ENCODE measurements at regions not wholly inside any gene's neighbourhood (a gene's known extent, or its start where the extent isn't known, plus 50 kb on each side); places are given as distances from the start of the nearest gene placed in this dataset.
"Not testable (repeated sequence)": the region's sequence is repeated elsewhere in the genome, so short reads cannot be mapped to it uniquely, and the experiment has no call there.

DNA sequence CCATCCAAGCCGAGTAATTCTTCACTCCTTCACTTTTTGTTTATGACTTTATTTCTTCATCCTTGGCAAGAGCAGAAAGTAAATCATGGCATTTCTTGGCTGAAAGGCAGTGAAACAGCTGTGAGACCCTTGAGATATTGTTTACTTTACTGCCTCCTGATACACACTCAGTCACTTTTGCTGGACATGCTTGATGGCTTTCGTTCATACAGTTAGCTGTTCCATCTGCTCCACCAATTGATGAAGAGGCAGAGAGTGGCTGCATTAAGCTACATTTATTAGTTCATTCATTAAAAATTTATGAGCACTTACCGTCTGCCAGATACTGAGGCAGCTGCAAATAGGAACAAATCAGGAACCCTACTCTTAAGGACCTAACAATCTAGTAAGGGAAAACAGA, 184.4 kb upstream of the OR13F1 start:
- ATAC-seq (no peak), DNase-seq (no peak)
- intact Hi-C loops (cut with DNase I, micrococcal nuclease), result no loop called here

DNA sequence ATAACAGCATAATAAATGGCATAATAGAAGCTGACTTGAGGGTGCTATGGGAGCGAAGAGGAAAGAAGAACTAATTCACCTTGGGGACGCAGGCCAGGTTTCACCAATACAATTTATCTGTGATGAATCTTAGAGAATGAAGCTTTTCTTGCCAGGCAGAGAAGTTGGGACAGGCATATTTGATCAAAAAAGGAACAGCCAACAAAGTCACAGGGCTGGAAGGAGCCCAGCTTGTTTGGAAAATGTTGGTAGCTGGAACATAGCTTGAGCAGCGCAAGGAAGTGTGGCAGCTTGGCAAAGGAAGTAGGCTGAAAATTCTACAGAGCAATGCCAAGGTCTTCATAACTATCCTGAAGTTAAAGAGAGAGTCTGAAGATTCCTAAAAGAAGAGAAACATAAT, 181.5 kb upstream of the OR13F1 start:
- ATAC-seq (no peak), DNase-seq (no peak)
- intact Hi-C loops (cut with DNase I, micrococcal nuclease), result no loop called here

DNA sequence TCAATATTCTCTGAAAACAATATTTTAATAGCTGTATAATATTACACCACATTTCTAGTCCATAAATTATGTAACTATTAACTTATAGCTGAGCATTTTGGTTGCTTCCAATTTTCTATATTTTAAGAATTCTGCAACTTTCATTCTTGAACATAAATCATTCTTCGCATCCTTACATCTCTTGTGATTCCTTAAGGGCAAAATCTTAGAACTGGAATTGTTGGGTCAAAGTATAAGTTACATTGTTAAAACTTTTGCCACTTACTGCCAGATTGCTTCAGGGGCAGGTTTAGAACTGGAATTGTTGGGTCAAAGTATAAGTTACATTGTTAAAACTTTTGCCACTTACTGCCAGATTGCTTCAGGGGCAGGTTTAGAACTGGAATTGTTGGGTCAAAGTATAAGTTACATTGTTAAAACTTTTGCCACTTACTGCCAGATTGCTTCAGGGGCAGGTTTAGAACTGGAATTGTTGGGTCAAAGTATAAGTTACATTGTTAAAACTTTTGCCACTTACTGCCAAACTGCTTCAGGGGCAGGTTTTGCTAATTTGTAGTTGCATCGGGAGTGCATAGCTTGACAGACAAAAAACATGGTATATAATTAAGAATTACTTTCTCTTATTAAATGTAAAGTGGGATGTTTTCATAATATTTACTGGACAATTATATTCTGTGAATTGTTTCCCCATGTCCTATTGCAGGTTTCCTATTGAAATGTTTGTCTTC, 179.9 kb upstream of the OR13F1 start:
- peak; percentile 82 for ATAC-seq
- DNase-seq; intact Hi-C loops (cut with DNase I, micrococcal nuclease): not testable (repeated sequence)

DNA sequence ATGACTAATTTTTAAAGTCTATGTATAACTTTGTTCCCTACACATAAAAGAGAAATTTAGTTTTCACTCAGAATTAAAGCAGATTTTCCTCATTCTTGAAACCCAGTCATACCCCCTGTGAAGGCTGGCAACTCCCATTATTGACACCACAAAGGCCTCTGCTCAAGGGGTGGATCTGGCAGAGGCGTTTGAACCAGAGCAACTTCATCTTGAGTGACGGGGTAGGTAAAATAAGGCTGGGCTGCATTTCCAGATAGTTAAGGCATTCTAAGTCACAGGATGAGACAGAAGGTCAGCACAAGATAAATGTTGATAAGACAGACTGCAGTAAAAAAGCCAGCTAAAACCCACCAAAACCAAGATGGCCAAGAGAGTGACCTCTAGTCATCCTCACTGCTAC, 177.2 kb upstream of the OR13F1 start:
- no peak for ATAC-seq
- intact Hi-C loops (cut with DNase I, micrococcal nuclease), result no loop called here

DNA sequence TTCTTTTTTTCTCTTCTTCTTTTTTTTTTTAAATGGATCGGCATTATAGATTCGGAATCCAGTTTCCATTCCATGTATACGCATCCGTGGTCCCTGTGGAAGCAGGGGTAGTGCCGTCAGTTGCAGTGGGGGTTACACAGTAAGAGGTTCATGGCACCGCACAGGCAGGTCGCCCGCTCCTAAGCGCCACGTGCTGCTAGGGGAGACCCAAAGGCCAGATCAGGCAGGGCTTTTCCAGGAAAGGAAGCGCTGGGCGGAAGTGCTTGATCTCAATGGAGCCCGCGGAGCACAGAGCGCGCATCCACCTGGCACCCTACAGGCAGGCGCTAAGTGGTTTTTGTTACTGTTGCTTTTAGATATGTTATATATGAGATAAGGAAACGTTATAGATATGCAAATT, 174.8 kb upstream of the OR13F1 start:
- DNase-seq (no peak), ATAC-seq (no peak)
- intact Hi-C loops (cut with DNase I, micrococcal nuclease), result no loop called here

More for the DNA sequence above, 177.2 kb upstream of the OR13F1 start:
- DNase-seq, result no peak

DNA sequence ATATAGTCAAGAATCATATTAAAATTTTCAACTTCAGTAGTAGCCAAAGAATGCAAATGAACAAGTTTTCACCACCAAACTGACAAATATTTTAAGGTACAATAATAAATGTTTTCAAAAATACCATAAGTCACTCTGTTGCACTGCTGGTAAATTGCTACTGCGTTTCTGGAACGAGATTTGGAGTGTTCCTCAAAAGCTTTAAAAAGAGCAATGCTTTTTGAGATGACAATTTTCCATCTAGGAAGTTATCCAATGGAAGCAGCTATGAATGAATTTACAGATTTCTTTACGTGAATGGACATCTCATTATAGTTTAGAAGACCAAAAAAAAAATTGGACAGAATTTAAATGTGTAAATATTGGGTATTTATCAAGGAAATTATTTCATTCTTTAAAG, 173.2 kb upstream of the OR13F1 start:
- intact Hi-C loops (cut with DNase I, micrococcal nuclease), result no loop called here
- ATAC-seq, result no peak
- no peak for DNase-seq

DNA sequence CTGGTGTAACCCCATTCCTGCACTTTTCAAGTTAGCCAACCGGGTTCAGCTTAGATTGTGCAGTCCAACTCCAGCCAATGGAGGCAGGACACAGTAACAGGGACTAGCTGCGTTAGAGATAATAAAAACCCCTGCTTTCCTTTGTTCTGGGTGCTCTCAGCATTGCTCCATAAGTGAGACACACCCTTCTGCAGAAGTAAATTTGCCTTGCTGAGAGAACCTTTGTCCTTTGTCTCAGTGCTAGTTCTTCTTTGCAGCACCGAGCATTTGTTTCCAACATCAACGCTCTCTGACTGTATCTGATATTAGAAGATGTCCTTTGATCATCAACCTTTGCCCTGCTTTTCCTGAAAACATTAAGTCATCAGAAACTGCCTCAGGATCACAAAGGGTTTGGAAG, 169.5 kb upstream of the OR13F1 start:
- ATAC-seq (no peak), DNase-seq (no peak)
- intact Hi-C loops (cut with DNase I, micrococcal nuclease), result no loop called here

DNA sequence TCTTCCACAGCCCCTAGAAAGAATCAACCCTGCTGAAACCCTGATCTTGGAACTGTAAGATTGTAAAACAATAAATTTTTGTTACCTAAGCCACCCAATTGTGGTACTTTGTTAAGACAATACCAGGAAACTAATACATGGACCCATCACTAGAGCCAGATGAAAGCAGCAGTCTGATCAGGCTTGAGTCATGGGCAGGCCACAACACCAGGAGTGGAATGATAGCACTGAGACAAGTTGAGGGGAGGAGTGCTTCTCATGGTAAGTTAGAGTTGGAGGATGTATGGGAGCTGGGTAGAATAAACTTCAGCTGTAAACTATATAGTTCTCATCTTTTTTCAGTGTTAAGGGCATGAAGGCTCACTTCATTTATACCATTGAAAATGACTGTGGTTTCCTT, 164.4 kb upstream of the OR13F1 start:
- intact Hi-C loops (cut with DNase I, micrococcal nuclease), result no loop called here
- ATAC-seq, result no peak
- DNase-seq, result no peak

DNA sequence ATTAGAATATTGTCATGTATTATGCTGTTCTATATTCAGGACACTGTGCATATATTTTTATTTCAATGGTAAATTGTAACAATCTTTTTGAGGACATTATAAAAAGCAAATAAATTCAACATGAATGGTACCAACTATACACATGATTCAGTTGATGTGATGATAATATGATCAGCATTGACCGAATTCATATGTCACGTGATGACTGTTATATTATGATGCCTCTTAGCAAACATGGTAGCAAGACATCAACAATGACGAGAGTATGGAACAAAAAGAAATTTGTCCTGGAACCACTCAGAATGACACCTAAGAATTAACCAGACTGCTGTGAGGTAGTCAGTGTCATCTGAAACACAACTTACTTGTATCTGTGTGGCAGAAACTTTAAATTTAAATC, 161.5 kb upstream of the OR13F1 start:
- ATAC-seq, result no peak
- intact Hi-C loops (cut with DNase I, micrococcal nuclease), result no loop called here
- DNase-seq, result no peak

DNA sequence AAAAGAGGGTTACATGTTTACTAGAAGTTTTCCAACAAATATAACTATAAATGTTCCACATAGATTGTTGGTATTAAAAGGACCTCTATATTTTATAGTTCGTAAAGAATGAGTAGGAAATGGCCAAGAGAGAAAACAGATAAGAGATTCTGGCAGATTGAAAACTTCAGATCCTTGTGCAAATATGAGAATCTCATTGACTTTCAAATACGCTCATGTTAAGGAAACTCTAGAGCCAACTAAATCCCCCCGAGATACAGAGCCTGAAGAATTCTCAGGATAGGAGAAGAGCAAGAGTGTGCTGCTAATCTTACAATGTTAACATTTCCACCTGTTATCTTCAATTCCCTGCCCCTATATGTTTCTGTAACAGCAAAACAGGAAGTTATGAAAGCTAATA, 159.0 kb upstream of the OR13F1 start:
- DNase-seq (no peak), ATAC-seq (no peak)
- intact Hi-C loops (cut with DNase I, micrococcal nuclease), result no loop called here

DNA sequence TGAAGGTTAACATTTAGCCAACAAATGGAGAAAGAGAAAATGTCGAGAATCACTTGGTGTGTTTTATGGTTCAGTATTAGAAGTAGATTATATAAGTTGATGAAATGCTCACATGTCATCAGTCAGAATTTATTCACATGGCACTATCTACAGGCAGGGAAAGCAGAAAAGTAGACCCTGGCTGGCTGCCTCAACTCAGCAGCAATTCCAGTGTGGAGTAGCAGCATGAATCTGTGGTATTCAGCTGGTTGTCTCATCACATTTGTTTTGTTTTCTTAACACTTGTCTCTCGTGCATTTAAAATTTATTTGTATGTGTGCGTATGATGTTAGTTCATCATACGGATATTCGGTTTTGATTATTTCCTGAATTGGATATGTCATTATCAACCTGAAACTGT, 153.5 kb upstream of the OR13F1 start:
- DNase-seq (no peak), ATAC-seq (no peak)
- intact Hi-C loops (cut with DNase I, micrococcal nuclease), result no loop called here

DNA sequence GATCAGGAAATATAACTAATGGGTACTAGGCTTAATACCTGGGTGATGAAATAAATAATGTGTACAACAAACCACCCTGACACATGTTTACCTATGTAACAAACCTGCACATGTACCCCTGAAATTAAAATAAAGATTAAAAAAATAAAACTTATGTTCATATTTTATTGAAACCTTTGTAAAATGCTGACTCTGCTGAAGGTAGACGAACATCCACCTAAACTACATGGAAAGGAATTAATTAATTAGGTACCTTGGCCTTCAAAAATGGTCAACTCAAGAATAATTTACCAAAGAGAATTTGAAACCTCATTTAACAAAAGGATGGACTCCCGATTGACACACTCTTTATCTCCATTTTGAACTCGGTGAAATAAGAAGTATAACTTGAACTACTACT, 152.3 kb upstream of the OR13F1 start:
- no peak for DNase-seq
- intact Hi-C loops (cut with DNase I, micrococcal nuclease), result no loop called here
- no peak for ATAC-seq

DNA sequence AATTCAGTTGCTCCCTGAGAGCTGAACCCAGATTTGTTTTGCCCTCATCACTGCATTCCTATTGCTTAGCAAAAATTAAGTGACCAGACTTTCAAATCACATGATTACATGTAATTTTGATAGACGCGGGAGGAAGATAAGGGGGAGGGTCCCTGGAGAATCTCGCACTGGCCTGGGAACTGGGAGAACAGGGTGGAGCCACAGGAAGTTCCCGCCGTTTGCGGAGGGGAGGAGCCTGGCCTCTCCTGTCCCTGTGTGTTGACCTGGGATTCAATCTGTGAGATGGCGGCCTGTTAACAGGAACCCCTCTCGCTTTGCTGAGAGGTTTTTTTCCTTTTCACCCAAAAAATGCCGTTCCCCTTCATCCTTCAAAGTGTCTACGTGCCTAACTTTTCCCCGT, 142.9 kb upstream of the OR13F1 start:
- DNase-seq (no peak), ATAC-seq (no peak)
- intact Hi-C loops (cut with DNase I, micrococcal nuclease), result no loop called here

DNA sequence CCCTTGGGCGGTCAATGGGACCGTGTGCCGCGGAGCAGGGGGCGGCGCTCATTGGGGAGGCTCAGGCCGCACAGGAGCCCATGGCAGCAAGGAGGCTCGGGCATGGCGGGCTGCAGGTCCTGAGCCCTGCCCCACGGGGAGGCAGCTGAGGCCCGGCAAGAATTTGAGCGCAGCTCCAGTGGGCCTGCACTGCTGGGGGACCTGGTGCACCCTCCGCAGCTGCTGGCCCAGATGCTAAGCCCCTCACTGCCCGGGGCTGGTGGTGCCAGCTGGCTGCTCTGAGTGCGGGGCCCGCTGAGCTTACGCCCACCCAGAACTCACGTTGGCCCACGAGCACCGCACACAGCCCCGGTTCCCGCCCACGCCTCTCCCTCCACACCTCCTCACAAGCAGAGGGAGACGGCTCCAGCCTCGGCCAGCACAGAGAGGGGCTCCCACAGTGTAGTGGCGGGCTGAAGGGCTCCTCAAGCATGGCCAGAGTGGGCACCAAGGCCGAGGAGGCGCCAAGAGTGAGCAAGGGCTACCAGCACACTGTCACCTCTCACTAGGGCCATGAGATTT, 141.1 kb upstream of the OR13F1 start:
- ATAC-seq, result no peak
- intact Hi-C loops (cut with DNase I, micrococcal nuclease), result no loop called here

DNA sequence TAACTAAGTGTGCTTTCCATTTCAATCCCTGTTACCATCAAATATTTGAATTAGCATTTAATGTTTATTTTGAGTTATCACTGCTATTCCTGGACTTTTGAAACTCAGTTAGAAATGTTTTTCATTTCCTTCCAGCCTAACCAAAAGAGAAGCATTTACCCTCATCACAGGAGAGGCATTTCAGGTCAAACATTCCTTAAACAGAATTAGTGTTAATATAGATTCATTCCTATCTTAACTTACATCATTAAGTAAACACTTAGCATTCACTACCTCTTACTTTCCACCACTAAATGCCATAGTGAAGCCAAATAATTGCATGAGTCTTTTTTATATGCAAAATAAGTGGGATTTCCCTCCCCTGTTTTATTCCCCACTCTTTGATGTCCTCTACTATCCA, 136.6 kb upstream of the OR13F1 start:
- no peak for DNase-seq
- intact Hi-C loops (cut with DNase I, micrococcal nuclease), result no loop called here
- no peak for ATAC-seq

More for the DNA sequence above, 141.1 kb upstream of the OR13F1 start:
- no peak for DNase-seq

DNA sequence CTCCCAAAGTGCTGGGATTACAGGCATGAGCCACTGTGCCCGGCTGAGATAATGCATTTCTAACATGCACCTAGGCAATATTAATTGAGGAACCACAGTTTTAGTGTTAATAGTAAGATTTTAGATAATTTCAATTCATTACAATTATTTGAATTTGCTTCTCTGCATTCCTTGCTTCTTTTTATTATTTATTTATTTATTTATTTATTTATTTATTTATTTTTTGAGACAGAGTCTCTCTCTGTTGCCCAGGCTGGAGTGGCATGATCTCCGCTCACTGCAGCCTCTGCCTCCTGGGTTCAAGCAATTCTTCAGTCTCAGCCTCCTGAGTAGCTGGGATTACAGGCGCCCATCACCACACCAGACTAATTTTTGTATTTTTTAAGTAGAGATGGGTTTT, 135.7 kb upstream of the OR13F1 start:
- DNase-seq; intact Hi-C loops (cut with DNase I, micrococcal nuclease); ATAC-seq: not testable (repeated sequence)

DNA sequence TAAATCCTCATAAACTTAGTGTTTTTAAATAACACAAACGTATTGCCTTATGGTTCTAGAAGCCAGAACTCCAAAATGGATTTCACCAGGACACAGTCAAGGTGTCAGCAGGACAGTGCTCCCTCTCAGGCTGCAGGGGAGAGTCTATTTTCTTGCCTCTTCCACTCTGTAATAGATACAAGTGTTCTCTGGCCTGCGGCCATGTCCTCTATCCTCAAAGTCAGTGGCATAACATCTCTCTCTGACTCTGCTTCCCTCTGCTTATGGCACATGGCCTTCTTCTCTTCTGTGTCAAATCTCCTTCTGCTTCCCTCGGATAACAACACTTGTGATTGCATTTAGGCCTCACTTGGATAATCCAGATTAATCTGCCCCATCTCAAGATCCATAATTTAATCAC, 129.4 kb upstream of the OR13F1 start:
- intact Hi-C loops (cut with DNase I, micrococcal nuclease), result no loop called here
- DNase-seq, result no peak
- ATAC-seq, result no peak

DNA sequence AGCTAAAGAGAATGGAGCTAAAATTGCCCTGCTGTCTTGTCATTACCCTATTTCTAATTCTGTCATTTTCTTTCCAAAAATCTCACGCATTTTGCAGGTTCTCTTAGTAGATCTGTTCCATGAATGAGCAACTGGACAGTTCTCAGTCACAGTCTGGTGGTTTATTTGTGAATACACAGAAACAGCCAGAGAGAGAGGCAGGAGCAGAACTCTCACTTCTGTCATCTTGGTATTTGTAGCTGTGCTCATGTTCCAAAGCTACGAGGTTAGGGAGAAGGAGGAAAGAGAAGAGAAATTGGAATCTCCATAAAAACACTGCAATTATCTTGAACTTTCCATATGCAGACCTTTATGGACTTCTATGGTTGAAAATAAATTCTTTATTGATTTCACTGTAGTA, 118.0 kb upstream of the OR13F1 start:
- intact Hi-C loops (cut with DNase I, micrococcal nuclease), result loop anchor here in 1 of 2 donors (10.0 kb wide), 1 partner anchor 361 kb away; no protein-coding TSS in a partner anchor

DNA sequence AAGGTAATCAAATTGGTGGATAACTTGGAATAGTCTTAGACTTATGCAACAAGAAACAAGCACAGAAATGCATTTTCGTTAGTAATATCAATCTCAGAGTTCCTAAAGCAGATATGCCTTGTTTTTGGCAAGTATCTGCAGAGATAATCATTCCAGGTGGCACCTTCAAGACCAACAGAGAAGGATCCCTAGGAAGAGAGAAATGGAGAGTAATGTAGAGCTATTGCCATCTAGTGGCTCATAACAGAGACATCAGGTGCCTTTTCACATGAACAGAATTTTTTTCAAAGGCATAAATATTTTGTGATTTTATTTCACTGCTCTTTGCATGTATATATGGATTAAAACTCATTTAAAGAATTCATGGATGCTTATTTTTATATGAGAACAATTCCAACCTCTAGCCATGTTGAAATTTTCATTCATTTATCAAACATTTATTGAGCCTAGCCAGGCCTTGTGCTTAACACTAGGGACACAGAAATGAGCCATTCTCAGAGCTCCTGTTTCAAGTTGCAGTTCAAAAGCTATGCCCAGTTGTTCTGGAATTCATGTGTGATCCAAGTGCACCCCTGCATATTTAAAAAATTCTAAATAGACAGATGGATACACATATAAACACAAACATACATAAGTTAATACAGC, 117.5 kb upstream of the OR13F1 start:
- intact Hi-C loops (cut with DNase I, micrococcal nuclease), result loop anchor here in 1 of 2 donors (10.0 kb wide), 1 partner anchor 362 kb away; no protein-coding TSS in a partner anchor
- DNase-seq (no peak), ATAC-seq (peak; percentile 90)

More for the DNA sequence above, 118.0 kb upstream of the OR13F1 start:
- peak; percentile 42 for ATAC-seq
- no peak for DNase-seq

DNA sequence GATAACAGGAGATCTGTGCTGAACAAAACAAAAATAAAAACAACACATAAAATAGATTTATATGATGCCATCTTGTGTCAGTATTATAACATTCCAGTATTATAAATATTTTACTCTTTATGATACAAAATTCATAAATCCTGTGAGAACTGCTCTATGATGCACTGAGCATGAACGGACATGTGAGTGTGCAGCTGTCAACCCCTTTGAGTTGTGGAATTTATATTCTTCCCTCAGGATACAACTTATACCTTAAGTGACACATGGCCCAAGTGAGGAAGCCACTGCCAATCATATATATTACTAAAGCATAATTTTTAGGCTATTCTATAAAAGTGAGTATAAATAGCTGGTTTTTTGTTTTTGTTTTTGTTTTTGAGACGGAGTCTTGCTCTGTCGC, 116.0 kb upstream of the OR13F1 start:
- intact Hi-C loops (cut with DNase I, micrococcal nuclease), result loop anchor here in 1 of 2 donors (10.0 kb wide), 1 partner anchor 363 kb away; no protein-coding TSS in a partner anchor
- ATAC-seq, result no peak
- no peak for DNase-seq

Data from left colon (tissue), 2 donors.